ENCODE measurements at regions not wholly inside any gene's neighbourhood (a gene's known extent, or its start where the extent isn't known, plus 50 kb on each side); places are given as distances from the start of the nearest gene placed in this dataset.

DNA sequence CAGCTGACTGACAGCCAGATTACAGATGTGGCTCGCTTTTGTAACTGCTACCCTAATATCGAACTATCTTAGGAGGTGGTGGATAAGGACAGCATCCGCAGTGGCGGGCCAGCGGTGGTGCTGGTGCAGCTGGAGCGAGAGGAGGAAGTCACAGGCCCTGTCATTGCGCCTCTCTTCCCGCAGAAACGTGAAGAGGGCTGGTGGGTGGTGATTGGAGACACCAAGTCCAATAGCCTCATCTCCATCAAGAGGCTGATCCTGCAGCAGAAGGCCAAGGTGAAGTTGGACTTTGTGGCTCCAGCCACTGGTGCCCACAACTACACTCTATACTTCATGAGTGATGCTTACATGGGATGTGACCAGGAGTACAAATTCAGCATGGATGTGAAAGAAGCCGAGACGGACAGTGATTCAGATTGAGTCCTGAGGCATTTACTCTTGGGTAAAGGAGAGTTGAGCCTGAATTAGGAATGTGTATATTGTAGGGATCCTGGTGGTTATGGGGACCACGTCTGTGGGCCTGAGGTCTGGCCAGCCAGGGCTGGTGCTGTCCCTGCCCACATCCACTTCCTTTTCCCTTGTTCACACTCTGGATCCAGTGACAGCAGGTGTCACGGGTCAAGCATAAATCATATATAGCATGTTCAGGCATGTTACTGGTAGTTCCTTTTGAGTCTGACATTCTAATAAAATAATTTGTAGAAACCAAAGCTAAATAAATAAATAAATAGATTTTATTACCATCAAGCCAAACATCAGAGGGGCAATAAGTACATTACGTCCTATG, 89.0 kb upstream of the SMURF2 start:
- Histone ChIP-seq H3K9me3 (ENCODE audit: insufficient read depth, low read length) (no peaks in the 10 kb centered on the region), H3K36me3 (replicated peaks; ENCODE audit: low read depth, low read length) (no peaks in the 10 kb centered on the region), H3K27me3 (ENCODE audit: low read depth, low read length) (no peaks in the 10 kb centered on the region), H3K4me3 (ENCODE audit: low read length) (no peak overlapping the region), H3K4me2 (ENCODE audit: low read length) (no peak overlapping the region), H3K79me2 (ENCODE audit: low read length) (no peaks in the 10 kb centered on the region), H3K4me1 (ENCODE audit: low read length) (no peaks in the 10 kb centered on the region), H4K20me1 (ENCODE audit: insufficient read depth, low read length) (no peaks in the 10 kb centered on the region), H2AFZ (ENCODE audit: low read depth, low read length) (no peak overlapping the region), H3K9ac (ENCODE audit: low read length) (no peak overlapping the region), H3K27ac (ENCODE audit: low read length) (no peak overlapping the region)
- TF ChIP-seq EZH2phosphoT487 (IDR thresholded peaks at IDR 0.05; ENCODE audit: low read depth): no peak
- TF ChIP-seq, protein P1, sequence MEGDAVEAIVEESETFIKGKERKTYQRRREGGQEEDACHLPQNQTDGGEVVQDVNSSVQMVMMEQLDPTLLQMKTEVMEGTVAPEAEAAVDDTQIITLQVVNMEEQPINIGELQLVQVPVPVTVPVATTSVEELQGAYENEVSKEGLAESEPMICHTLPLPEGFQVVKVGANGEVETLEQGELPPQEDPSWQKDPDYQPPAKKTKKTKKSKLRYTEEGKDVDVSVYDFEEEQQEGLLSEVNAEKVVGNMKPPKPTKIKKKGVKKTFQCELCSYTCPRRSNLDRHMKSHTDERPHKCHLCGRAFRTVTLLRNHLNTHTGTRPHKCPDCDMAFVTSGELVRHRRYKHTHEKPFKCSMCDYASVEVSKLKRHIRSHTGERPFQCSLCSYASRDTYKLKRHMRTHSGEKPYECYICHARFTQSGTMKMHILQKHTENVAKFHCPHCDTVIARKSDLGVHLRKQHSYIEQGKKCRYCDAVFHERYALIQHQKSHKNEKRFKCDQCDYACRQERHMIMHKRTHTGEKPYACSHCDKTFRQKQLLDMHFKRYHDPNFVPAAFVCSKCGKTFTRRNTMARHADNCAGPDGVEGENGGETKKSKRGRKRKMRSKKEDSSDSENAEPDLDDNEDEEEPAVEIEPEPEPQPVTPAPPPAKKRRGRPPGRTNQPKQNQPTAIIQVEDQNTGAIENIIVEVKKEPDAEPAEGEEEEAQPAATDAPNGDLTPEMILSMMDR (IDR thresholded peaks at IDR 0.05; ENCODE audit: low read depth, low read length): no peak

DNA sequence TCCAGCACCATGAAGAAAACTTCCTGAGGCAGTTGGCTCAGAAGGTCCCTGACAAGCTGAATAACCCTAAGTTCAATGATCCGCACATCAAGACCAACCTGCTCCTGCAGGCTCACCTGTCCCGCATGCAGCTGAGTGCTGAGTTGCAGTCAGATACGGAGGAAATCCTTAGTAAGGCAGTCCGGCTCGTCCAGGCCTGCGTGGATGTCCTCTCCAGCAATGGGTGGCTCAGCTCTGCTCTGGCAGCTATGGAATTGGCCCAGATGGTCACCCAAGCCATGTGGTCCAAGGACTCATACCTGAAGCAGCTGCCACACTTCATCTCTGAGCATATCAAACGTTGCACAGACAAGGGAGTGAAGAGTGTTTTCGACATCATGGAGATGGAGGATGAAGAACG, 88.4 kb upstream of the SMURF2 start:
- Histone ChIP-seq H3K9ac (ENCODE audit: low read length) (no peak overlapping the region), H3K4me1 (ENCODE audit: low read length) (no peaks in the 10 kb centered on the region), H2AFZ (ENCODE audit: low read depth, low read length) (no peak overlapping the region), H3K36me3 (replicated peaks; ENCODE audit: low read depth, low read length) (no peaks in the 10 kb centered on the region), H3K27me3 (ENCODE audit: low read depth, low read length) (no peaks in the 10 kb centered on the region), H3K9me3 (ENCODE audit: insufficient read depth, low read length) (no peaks in the 10 kb centered on the region), H3K27ac (ENCODE audit: low read length) (no peak overlapping the region), H3K79me2 (ENCODE audit: low read length) (no peaks in the 10 kb centered on the region), H3K4me3 (ENCODE audit: low read length) (no peak overlapping the region), H4K20me1 (ENCODE audit: insufficient read depth, low read length) (no peaks in the 10 kb centered on the region), H3K4me2 (ENCODE audit: low read length) (no peak overlapping the region)
- no peak for TF ChIP-seq EZH2phosphoT487 (IDR thresholded peaks at IDR 0.05; ENCODE audit: low read depth)
- TF ChIP-seq, protein P1 (IDR thresholded peaks at IDR 0.05; ENCODE audit: low read depth, low read length): no peak

- H3K79me2 ChIP-seq (ENCODE audit: low read length): no peaks in the 10 kb centered on the region
- H3K36me3 ChIP-seq (replicated peaks; ENCODE audit: low read depth, low read length): no peaks in the 10 kb centered on the region
- H3K27ac ChIP-seq (ENCODE audit: low read length): no peak overlapping the region
- H3K27me3 ChIP-seq (ENCODE audit: low read depth, low read length): no peaks in the 10 kb centered on the region
- no peak overlapping the region for H2AFZ ChIP-seq (ENCODE audit: low read depth, low read length)
- H3K4me2 ChIP-seq (ENCODE audit: low read length): no peak overlapping the region
- H3K9ac ChIP-seq (ENCODE audit: low read length): no peak overlapping the region
- TF ChIP-seq, protein P1 (IDR thresholded peaks at IDR 0.05; ENCODE audit: low read depth, low read length): no peak
- TF ChIP-seq EZH2phosphoT487 (IDR thresholded peaks at IDR 0.05; ENCODE audit: low read depth): no peak
- no peaks in the 10 kb centered on the region for H3K9me3 ChIP-seq (ENCODE audit: insufficient read depth, low read length)
- no peaks in the 10 kb centered on the region for H3K4me1 ChIP-seq (ENCODE audit: low read length)
- H3K4me3 ChIP-seq (ENCODE audit: low read length): no peak overlapping the region
- H4K20me1 ChIP-seq (ENCODE audit: insufficient read depth, low read length): no peaks in the 10 kb centered on the region
These were observed 87.2 kb upstream of the SMURF2 start for GRCh38 chr17:64749306-64749705.

DNA sequence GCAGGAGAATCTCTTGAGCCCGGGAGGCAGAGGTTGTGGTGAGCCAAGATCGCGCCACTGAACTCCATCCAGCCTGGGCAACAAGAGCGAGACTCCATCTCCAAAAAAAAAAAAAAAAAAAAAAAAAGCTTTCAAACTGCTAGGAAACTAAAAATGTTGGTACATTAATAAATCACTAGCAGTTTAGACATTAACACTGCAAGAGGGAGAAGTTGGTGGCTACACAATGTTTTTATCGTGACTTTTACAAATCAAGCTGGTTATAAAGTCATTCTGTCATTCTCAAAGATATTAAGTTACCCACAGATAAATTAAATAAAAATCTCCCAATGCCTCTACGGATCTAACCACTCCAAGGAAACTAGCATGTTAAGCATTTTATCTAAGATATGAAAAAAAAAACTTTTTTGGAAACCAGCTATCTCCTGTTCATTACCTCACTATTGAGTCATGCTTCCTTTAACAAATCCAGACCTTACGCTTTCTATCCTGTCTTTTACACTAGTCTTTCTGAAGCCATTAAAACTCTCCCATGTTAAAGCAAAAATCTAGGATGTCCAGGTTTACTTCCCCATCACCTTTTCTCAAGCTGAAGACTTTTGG, 85.9 kb upstream of the SMURF2 start:
- TF ChIP-seq, protein P1 (IDR thresholded peaks at IDR 0.05; ENCODE audit: low read depth, low read length): no peak
- TF ChIP-seq EZH2phosphoT487 (IDR thresholded peaks at IDR 0.05; ENCODE audit: low read depth): no peak
- Histone ChIP-seq H3K36me3 (replicated peaks; ENCODE audit: low read depth, low read length) (no peaks in the 10 kb centered on the region), H3K4me1 (ENCODE audit: low read length) (no peaks in the 10 kb centered on the region), H3K9ac (ENCODE audit: low read length) (no peak overlapping the region), H3K9me3 (ENCODE audit: insufficient read depth, low read length) (no peaks in the 10 kb centered on the region), H3K27ac (ENCODE audit: low read length) (no peak overlapping the region), H2AFZ (ENCODE audit: low read depth, low read length) (no peak overlapping the region), H3K4me2 (ENCODE audit: low read length) (no peak overlapping the region), H3K27me3 (ENCODE audit: low read depth, low read length) (no peaks in the 10 kb centered on the region), H3K4me3 (ENCODE audit: low read length) (no peak overlapping the region), H4K20me1 (ENCODE audit: insufficient read depth, low read length) (no peaks in the 10 kb centered on the region), H3K79me2 (ENCODE audit: low read length) (no peaks in the 10 kb centered on the region)

Measured in OCI-LY3 (cell line).